HepG2 (cell line): ENCODE measurements at regions not wholly inside any gene's neighbourhood (a gene's known extent, or its start where the extent isn't known, plus 50 kb on each side); places are given as distances from the start of the nearest gene placed in this dataset.

ENCODE experiments used
- ATAC-seq: fragments of 200-7000 bp; cut with Tn5 transposase; 3 replicates; pipeline ENCODE4 v1.9.1; 2020; ENCODE audit warnings: mild to moderate bottlenecking, moderate library complexity
- BruUV-seq: library from RNA; stranded (reverse); fragments of 400-500 nt; replicated peaks from 2 replicates; lab custom pipeline; 2021; lab: Mats Ljungman, UMichigan
- CTCF ChIA-PET: fragments of 300-600 bp; formaldehyde crosslinking; extraction: SDS; loops from one replicate; lab custom pipeline; 2021; ENCODE audit warnings: low total read pairs, inconsistent platforms, low intra/inter-chr PET ratio; lab: Yijun Ruan, JAX
- POLR2A ChIA-PET: fragments of 350-600 bp; sonication (Branson Sonifier 250); formaldehyde crosslinking; loops from one replicate; lab custom pipeline; 2020; ENCODE audit warnings: antibody characterized with exemption, inconsistent platforms; lab: Yijun Ruan, JAX
- DNase-seq: peaks from one replicate; pipeline ENCODE4 v3.0.0-alpha.2; 2015; ENCODE audit warnings: low spot score
- FAIRE-seq: peaks from 3 replicates; lab custom pipeline; 2011; peaks lifted over from hg19 to GRCh38; lab: Jason Lieb, UNC
- H2AFZ ChIP-seq: one replicate; pipeline ENCODE4 v1.6.1; 2011; ENCODE audit warnings: low read length, inconsistent platforms
- H3K27ac ChIP-seq: fragments of 300-600 bp; 3 replicates; pipeline ENCODE4 v1.8.0; 2011; ENCODE audit warnings: mixed run types, mild to moderate bottlenecking, mixed read lengths, low read length, inconsistent platforms; ENCODE audit not compliant: insufficient read depth; ENCODE audit errors: extremely low read length
- H3K27me3 ChIP-seq, 2 experiments: fragments of 200-600 bp in 1 of 2; 2 replicates in 1 of 2; 3 replicates in 1 of 2; pipeline versions ENCODE4 v1.6.0 to v1.8.0; 2011; ENCODE audit warnings: low read length in 2 of 2, mild to moderate bottlenecking in 2 of 2, moderate library complexity in 2 of 2, inconsistent platforms in 1 of 2; ENCODE audit not compliant: insufficient read depth in 2 of 2, control insufficient read depth in 1 of 2
- H3K36me3 ChIP-seq, 2 experiments: fragments of 200-600 bp in 1 of 2; replicated peaks in 1 of 2; 2 replicates in 1 of 2; 3 replicates in 1 of 2; pipeline versions ENCODE4 v1.5.1 to v1.8.0; 2011; ENCODE audit warnings: low read length in 2 of 2, inconsistent platforms in 1 of 2; ENCODE audit not compliant: insufficient read depth in 2 of 2, control insufficient read depth in 1 of 2
- H3K4me1 ChIP-seq: 2 replicates; pipeline ENCODE4 v1.5.1; 2012; ENCODE audit warnings: low read length, inconsistent platforms; ENCODE audit not compliant: insufficient read depth
- H3K4me2 ChIP-seq: 2 replicates; pipeline ENCODE4 v1.6.0; 2011; ENCODE audit warnings: low read depth, low read length, inconsistent platforms
- H3K4me3 ChIP-seq, 3 experiments: fragments of 200-600 bp in 1 of 3; sonication (generic), shearing (Covaris generic) in 1 of 3; replicated peaks in 1 of 3; 2 replicates each; pipeline ENCODE4 v1.5.1; 2011 to 2016; ENCODE audit warnings: low read length in 3 of 3, inconsistent platforms in 2 of 3, low read depth in 2 of 3, mild to moderate bottlenecking in 2 of 3, control low read depth in 1 of 3, mixed read lengths in 1 of 3; ENCODE audit not compliant: insufficient read depth in 1 of 3
- H3K79me2 ChIP-seq: one replicate; pipeline ENCODE4 v1.6.1; 2011; ENCODE audit warnings: low read length, inconsistent platforms; ENCODE audit not compliant: insufficient read depth
- H3K9ac ChIP-seq: 2 replicates; pipeline ENCODE4 v1.6.0; 2011; ENCODE audit warnings: mild to moderate bottlenecking, low read depth, low read length, inconsistent platforms; ENCODE audit not compliant: insufficient read depth
- H3K9me3 ChIP-seq: 2 replicates; pipeline ENCODE4 v1.5.1; 2012; ENCODE audit warnings: mild to moderate bottlenecking, low read length
- H4K20me1 ChIP-seq: 2 replicates; pipeline ENCODE4 v1.6.0; 2011; ENCODE audit warnings: inconsistent platforms, mild to moderate bottlenecking, low read length, moderate library complexity; ENCODE audit not compliant: insufficient read depth
- NFIB ChIP-seq: sonication (generic); formaldehyde crosslinking; IDR thresholded peaks from 2 replicates; pipeline ENCODE4 v1.9.0; 2021; ENCODE audit warnings: missing genetic modification reagents, mild to moderate bottlenecking, borderline replicate concordance
- NFYB ChIP-seq: sonication (generic); formaldehyde crosslinking; IDR thresholded peaks from 2 replicates; pipeline ENCODE4 v1.4.0; 2020; ENCODE audit warnings: missing genetic modification reagents
- TAF15 ChIP-seq: fragments of 200-400 bp; formaldehyde crosslinking; IDR thresholded peaks from one replicate; pipeline ENCODE4 v1.6.1; 2018; ENCODE audit warnings: mild to moderate bottlenecking, low read depth, low read length; ENCODE audit not compliant: poor library complexity, severe bottlenecking
- ZNF260 ChIP-seq: sonication (generic); formaldehyde crosslinking; IDR thresholded peaks from 2 replicates; pipeline ENCODE4 v1.4.0; 2020; ENCODE audit warnings: missing genetic modification reagents, low read depth, mild to moderate bottlenecking, borderline replicate concordance
- ZNF703 ChIP-seq: sonication (generic); formaldehyde crosslinking; IDR thresholded peaks from 2 replicates; pipeline ENCODE4 v1.5.1; 2020; ENCODE audit warnings: missing genetic modification reagents, mild to moderate bottlenecking, moderate library complexity, borderline replicate concordance
- WGBS: methylation state at CpG from one replicate; pipeline ENCODE4 v1.1.6; 2017; ENCODE audit warnings: low lambda C conversion rate; 5-methylcytosine and 5-hydroxymethylcytosine counted together
- in situ Hi-C: cut with HindIII; loops from 2 replicates; pipeline ENCODE4 v1.10.0; 2017; ENCODE audit warnings: low pct_unique_long_range_greater_than_20kb; ENCODE audit not compliant: extremely low pct_ligation_motif_present
- intact Hi-C: fragments of 100-400 bp; cut with micrococcal nuclease; formaldehyde crosslinking; loops from one replicate; pipeline ENCODE4 v1.10.0; 2022; ENCODE audit not compliant: unreplicated experiment
- TF ChIP-seq, protein P1 (sequence below): sonication (generic); IDR thresholded peaks from 2 replicates; pipeline ENCODE4 v1.6.1; 2016; ENCODE audit warnings: low read depth, borderline replicate concordance
- TF ChIP-seq, protein P2 (sequence below): sonication (generic); formaldehyde crosslinking; IDR thresholded peaks from 2 replicates; pipeline ENCODE4 v1.4.0; 2020; ENCODE audit warnings: mild to moderate bottlenecking, missing genetic modification reagents
- TF ChIP-seq, protein P3 (sequence below): fragments of 450-650 bp; IDR thresholded peaks from 2 replicates; pipeline ENCODE4 v1.6.1; 2016
- TF ChIP-seq, protein P4 (sequence below): sonication (generic); formaldehyde crosslinking; IDR thresholded peaks from 2 replicates; pipeline ENCODE4 v1.9.0; 2021; ENCODE audit warnings: missing genetic modification reagents, borderline replicate concordance
- TF ChIP-seq, protein P5 (sequence below): sonication (generic); formaldehyde crosslinking; IDR thresholded peaks from 2 replicates; pipeline ENCODE4 v1.4.0; 2020; ENCODE audit warnings: missing genetic modification reagents

DNA sequence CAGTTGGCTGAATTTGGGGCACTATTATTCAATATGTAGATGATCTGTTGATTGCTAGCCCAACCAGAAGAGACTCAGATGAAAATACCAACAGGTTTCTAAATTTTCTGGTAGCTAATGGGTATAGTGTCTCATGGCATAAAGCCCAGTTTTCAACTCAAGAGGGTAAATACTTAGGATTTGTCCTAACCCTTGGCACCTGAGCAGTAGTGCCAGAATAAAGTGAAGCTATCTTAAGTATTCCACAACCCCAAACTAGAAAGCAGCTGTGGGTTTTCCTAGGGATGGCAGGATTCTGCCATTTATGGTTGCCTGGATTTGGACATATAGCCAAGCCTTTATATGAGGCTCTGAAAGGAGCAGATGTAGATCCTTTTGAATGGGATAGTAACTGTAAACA is 119.0 kb downstream of the AGTR2 start (continued):
- TF ChIP-seq NFIB (CRISPR knock-in tag) (no peak), ZNF703 (CRISPR knock-in tag) (no peak)
- TF ChIP-seq, protein P1, sequence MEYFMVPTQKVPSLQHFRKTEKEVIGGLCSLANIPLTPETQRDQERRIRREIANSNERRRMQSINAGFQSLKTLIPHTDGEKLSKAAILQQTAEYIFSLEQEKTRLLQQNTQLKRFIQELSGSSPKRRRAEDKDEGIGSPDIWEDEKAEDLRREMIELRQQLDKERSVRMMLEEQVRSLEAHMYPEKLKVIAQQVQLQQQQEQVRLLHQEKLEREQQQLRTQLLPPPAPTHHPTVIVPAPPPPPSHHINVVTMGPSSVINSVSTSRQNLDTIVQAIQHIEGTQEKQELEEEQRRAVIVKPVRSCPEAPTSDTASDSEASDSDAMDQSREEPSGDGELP: no peak

DNA sequence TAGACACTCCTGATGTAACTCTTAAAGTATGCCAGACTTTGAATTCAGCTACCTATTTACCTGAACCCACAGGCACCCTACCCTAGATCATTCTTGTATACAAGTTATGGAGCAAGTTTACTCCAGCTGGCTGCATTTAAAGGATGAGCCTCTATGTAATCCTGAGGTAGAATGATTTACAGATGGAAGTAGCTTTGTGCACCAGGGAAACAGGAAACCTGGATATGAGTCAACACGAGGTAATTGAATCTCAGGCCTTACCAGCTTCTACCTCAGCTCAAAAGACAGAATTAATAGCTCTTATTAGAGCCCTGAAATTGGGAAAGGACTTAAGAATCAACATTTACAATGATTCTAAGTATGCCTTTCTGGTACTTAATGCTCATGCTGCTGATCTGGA is 119.8 kb downstream of the AGTR2 start:
- DNase-seq: no peak
- ChIA-PET CTCF (no interaction called here), POLR2A (no interaction called here)
- no peaks in the 10 kb centered on the region for H3K36me3 ChIP-seq
- H3K27ac ChIP-seq: no peak overlapping the region
- no peak overlapping the region for H2AFZ ChIP-seq
- in situ Hi-C loops: no loop called here
- H4K20me1 ChIP-seq: no peaks in the 10 kb centered on the region
- no peaks in the 10 kb centered on the region for H3K27me3 ChIP-seq
- no peak for ATAC-seq
- H3K4me3 ChIP-seq: no peak overlapping the region
- intact Hi-C loops: no loop called here
- H3K9me3 ChIP-seq: no peaks in the 10 kb centered on the region
- H3K4me2 ChIP-seq: no peak overlapping the region
- TF ChIP-seq, protein P2, sequence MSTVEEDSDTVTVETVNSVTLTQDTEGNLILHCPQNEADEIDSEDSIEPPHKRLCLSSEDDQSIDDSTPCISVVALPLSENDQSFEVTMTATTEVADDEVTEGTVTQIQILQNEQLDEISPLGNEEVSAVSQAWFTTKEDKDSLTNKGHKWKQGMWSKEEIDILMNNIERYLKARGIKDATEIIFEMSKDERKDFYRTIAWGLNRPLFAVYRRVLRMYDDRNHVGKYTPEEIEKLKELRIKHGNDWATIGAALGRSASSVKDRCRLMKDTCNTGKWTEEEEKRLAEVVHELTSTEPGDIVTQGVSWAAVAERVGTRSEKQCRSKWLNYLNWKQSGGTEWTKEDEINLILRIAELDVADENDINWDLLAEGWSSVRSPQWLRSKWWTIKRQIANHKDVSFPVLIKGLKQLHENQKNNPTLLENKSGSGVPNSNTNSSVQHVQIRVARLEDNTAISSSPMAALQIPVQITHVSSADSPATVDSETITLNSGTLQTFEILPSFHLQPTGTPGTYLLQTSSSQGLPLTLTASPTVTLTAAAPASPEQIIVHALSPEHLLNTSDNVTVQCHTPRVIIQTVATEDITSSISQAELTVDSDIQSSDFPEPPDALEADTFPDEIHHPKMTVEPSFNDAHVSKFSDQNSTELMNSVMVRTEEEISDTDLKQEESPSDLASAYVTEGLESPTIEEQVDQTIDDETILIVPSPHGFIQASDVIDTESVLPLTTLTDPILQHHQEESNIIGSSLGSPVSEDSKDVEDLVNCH: no peak
- TF ChIP-seq, protein P3, sequence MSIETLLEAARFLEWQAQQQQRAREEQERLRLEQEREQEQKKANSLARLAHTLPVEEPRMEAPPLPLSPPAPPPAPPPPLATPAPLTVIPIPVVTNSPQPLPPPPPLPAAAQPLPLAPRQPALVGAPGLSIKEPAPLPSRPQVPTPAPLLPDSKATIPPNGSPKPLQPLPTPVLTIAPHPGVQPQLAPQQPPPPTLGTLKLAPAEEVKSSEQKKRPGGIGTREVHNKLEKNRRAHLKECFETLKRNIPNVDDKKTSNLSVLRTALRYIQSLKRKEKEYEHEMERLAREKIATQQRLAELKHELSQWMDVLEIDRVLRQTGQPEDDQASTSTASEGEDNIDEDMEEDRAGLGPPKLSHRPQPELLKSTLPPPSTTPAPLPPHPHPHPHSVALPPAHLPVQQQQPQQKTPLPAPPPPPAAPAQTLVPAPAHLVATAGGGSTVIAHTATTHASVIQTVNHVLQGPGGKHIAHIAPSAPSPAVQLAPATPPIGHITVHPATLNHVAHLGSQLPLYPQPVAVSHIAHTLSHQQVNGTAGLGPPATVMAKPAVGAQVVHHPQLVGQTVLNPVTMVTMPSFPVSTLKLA: no peak
- TF ChIP-seq ZNF260 (CRISPR knock-in tag) (no peak), NFYB (CRISPR knock-in tag) (no peak), TAF15 (no peak)
- TF ChIP-seq, protein P4, sequence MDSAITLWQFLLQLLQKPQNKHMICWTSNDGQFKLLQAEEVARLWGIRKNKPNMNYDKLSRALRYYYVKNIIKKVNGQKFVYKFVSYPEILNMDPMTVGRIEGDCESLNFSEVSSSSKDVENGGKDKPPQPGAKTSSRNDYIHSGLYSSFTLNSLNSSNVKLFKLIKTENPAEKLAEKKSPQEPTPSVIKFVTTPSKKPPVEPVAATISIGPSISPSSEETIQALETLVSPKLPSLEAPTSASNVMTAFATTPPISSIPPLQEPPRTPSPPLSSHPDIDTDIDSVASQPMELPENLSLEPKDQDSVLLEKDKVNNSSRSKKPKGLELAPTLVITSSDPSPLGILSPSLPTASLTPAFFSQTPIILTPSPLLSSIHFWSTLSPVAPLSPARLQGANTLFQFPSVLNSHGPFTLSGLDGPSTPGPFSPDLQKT (CRISPR knock-in tag): no peak
- TF ChIP-seq, protein P5, sequence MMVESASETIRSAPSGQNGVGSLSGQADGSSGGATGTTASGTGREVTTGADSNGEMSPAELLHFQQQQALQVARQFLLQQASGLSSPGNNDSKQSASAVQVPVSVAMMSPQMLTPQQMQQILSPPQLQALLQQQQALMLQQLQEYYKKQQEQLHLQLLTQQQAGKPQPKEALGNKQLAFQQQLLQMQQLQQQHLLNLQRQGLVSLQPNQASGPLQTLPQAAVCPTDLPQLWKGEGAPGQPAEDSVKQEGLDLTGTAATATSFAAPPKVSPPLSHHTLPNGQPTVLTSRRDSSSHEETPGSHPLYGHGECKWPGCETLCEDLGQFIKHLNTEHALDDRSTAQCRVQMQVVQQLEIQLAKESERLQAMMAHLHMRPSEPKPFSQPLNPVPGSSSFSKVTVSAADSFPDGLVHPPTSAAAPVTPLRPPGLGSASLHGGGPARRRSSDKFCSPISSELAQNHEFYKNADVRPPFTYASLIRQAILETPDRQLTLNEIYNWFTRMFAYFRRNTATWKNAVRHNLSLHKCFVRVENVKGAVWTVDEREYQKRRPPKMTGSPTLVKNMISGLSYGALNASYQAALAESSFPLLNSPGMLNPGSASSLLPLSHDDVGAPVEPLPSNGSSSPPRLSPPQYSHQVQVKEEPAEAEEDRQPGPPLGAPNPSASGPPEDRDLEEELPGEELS: no peak
- TF ChIP-seq, all 625 proteins: peak for 0
- WGBS: 0% methylated on average over 1 of the region's 1 CpG
- Histone ChIP-seq H3K9ac (no peak overlapping the region), H3K4me1 (no peaks in the 10 kb centered on the region), H3K79me2 (no peaks in the 10 kb centered on the region)
- no TSS peak for BruUV-seq
- FAIRE-seq: no peak
